Superior temporal gyrus (tissue), 1 donor: ENCODE measurements at regions not wholly inside any gene's neighbourhood (a gene's known extent, or its start where the extent isn't known, plus 50 kb on each side); places are given as distances from the start of the nearest gene placed in this dataset.

Experiments used
- DNase-seq: peaks from one replicate; pipeline ENCODE4 v3.0.0-alpha.2; 2016; ENCODE audit errors: extremely low spot score

GRCh38 chr2:551621-552020 lies 125.6 kb downstream of the TMEM18 start:
- no peak for DNase-seq

GRCh38 chr2:550860-551567 lies 126.2 kb downstream of the TMEM18 start:
- no peak for DNase-seq

GRCh38 chr2:545711-546650 lies 131.2 kb downstream of the TMEM18 start:
- DNase-seq, result no peak

DNA sequence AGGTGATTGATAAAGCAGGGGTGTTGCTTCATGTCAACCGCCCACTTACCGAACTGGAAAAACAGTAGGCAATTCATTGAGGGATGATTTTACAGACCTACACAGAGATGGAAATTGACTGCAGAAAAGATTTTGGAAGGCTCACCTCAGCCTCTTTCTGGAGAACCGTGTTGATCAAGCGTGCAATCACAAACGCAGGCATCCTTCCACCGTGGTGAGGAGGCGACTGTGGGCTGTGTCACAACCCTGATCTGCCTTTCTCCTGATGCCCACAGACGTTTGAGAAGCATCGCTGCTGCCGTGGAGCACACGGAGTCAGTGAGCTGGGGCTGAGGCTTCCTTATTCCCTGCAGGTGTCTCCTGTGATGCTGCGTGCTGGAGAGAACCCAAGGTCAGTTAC lies 132.0 kb downstream of the TMEM18 start:
- no peak for DNase-seq

GRCh38 chr2:538646-539045 lies 138.6 kb downstream of the TMEM18 start:
- DNase-seq, result no peak

DNA sequence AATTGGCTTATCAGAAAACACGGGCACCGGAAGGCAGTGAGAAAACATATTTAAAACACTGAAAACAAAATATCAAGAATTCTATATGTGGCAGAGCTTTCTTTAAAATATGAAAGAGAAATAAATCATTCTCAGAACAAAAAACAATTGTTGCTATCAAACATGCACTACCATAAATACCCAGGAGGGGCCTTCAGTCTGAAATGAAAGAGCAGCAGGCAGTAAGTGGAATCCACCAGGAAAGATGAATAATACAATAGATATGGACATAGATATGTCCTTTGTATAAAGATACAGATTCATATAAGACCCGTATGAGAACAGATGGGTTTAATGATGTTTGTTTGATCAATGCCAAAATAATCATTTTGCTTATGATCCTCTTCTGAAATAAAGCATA lies 142.0 kb downstream of the TMEM18 start:
- no peak for DNase-seq

- DNase-seq, result no peak
These were observed 147.4 kb downstream of the TMEM18 start for GRCh38 chr2:529852-530251.

DNA sequence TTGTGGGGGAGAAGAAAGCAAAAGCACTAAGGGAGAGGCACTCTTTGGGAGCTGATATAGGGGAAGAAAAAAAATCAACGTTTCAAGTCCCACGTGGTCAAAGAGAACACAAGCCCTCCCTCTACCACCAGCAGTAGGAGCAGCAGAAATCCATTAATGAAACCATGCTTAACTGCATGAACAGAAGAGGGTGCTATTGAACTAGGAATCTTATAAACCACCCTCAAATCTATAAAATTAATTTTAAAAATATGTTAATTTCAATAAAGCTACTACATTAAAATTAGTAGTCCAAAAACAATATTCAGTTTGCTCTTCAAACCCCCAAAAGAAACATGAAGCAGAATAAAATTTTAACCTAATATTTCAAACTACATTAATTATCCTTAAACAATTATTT lies 147.8 kb downstream of the TMEM18 start:
- DNase-seq, result no peak

DNA sequence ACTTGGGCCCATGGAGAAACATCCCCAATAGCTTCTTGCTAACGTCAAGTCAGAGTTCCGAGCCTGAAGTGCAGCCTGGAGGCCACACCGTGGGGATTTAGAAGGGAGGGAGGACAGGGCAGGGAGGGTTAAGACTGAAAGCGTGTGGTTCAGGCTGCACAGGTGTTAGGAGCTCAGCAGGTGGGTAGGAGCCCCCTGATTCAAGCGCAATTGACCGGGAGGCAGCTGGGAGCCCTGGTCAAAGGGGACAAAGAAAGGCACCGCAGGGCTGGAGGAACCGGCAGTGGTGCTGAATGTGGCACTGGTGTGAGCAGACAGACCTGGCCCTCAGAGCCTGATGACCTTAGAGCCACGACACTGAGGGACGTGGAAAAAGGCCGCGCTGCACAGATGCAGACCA lies 149.6 kb downstream of the TMEM18 start:
- DNase-seq, result no peak

DNA sequence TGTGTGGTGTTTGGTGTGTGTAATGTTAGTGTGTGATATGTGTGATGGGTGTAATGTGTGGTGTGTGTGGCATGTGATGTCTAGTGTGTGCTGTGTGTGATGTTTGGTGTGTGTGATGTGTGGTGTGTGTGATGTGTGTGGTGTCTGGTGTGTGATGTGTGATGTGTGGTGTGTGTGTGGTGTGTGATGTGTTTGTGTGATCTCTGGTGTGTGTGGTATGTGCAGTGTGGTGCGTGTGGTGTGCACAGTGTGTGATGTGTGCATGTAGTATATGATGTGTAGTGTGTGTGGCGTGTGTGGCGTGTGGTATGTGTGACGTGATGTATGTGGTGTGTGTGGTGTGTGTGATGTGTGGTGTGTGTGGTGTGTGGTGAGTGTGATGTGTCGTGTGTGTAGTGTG lies 150.3 kb downstream of the TMEM18 start:
- DNase-seq, result no peak

- DNase-seq, result no peak
These were observed 151.6 kb downstream of the TMEM18 start for GRCh38 chr2:525611-526010.

DNA sequence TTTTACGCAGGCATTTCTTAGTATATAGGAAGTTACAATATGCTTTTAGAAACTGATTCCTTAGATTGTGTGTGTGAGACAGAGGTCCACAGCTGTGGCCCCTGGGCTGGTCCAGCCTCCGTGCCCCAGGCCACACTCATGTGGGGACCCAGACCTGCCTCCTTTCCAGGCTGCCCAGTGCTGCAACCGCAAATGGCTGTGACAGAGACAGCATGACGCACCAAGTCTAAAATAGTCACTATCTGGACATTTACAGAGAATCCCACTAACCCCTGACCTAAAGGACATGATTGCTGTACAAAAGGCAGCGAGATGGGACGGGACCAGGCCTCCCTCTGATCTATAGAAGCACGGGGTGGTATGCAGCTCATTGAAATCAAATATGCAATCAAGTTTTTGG lies 152.2 kb downstream of the TMEM18 start:
- DNase-seq, result no peak

DNA sequence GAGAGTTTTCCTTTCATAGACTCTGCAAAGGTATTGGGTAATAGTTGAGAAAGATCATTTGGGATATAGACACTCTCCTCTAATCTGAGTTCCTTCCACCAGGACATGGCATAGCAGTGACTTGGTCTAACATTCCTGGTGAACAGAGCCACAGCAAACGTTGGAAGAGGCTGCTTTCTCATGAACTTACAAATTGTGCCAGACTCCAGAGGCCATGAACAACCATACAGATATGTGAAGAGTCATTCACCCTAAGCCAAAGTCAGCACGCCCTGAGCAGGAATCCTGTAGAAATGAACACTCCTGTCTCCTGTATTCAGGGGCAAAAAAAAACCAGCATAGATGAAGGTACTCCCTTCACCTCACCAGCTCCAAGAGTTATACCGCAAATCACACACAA lies 152.8 kb downstream of the TMEM18 start:
- DNase-seq, result no peak

- no peak for DNase-seq
These were observed 153.4 kb downstream of the TMEM18 start for GRCh38 chr2:523698-524270.

DNA sequence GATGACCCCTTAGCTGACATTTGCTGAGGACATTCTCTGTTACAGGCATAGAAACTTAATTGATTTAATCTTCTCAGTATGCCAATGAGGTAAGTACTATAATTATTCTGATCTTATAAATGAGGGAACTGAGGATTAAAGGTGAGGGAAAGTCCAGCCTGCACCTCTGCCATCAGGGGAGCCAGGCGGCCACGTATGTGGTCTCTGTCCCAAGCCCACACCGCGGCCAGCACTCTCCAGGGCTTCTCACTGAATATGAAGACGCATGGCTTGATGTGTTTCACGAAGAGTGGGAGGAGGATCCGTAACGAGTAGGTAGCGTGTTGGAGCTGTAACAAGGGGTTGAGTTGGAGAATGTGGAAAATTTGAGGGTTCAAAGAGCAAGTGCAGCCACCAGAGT lies 154.4 kb downstream of the TMEM18 start:
- DNase-seq, result no peak

- DNase-seq, result no peak
These were observed 155.2 kb downstream of the TMEM18 start for GRCh38 chr2:521853-522530.

- no peak for DNase-seq
These were observed 156.4 kb downstream of the TMEM18 start for GRCh38 chr2:520663-521340.

- peak; percentile 51 for DNase-seq
These were observed 160.3 kb downstream of the TMEM18 start for GRCh38 chr2:516944-517343.

- DNase-seq, result no peak
These were observed 161.1 kb downstream of the TMEM18 start for GRCh38 chr2:516131-516530.

DNA sequence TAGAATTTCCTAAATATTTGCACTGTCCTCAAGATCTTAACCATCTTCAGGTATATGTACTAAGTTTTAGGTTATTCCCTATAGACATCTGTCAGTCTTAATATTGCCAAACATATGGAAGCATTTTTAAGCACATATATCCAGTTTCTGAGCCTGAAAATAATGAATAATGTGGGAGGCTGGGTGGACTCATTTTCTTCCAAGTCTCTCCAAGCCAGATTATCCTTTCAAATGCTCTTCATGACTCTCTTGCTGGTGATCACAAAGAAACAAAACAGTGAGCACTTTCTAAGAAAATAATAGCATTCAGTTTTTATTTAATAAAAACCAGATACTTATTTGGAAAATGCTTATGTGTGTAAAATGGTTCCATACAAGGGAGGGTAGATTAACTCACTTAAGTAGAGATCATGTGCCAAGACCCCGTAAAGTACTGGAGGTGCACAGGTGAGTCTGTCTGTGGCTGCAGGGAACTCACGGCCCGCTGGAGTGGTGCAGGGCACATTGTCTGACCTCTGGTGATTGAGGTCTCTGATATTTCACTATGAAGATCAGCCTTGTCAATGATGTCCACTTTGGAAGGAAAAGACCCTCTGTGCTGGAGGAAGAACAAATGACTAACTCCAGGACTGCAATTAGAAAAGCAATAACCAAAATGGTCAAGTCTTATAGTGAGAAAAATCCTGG lies 161.6 kb downstream of the TMEM18 start:
- DNase-seq, result no peak
